Natural killer cell (primary cell): ENCODE measurements at regions not wholly inside any gene's neighbourhood (a gene's known extent, or its start where the extent isn't known, plus 50 kb on each side); places are given as distances from the start of the nearest gene placed in this dataset.
"Not testable (repeated sequence)": the region's sequence is repeated elsewhere in the genome, so short reads cannot be mapped to it uniquely, and the experiment has no call there.

Experiments used
- ATAC-seq, 3 donors: fragments of 150-1000 bp in 2 of 3; fragments of 200-7000 bp in 1 of 3; cut with Tn5 transposase; 1 replicate in 1 of 3; 2 replicates in 2 of 3; pipeline ENCODE4 v1.10.0; 2021; ENCODE audit warnings: mild to moderate bottlenecking in 2 of 3, moderate library complexity in 2 of 3
- DNase-seq, 2 donors: peaks; one replicate each; pipeline versions ENCODE4 v3.0.0 to v3.0.0-alpha.2; 2013 to 2021; ENCODE audit warnings: mixed read lengths in 1 of 2
- H3K27ac ChIP-seq: one replicate; pipeline ENCODE4 v1.5.1; 2013; ENCODE audit warnings: mild to moderate bottlenecking, low read length
- H3K27me3 ChIP-seq: one replicate; pipeline ENCODE4 v1.6.1; 2013; ENCODE audit warnings: low read length; ENCODE audit not compliant: control insufficient read depth, insufficient read depth
- H3K36me3 ChIP-seq: one replicate; pipeline ENCODE4 v1.6.1; 2013; ENCODE audit warnings: low read length; ENCODE audit not compliant: control insufficient read depth, insufficient read depth
- H3K4me1 ChIP-seq: one replicate; pipeline ENCODE4 v1.6.1; 2013; ENCODE audit warnings: low read length; ENCODE audit not compliant: control insufficient read depth, insufficient read depth
- H3K4me3 ChIP-seq: one replicate; pipeline ENCODE4 v1.5.1; 2013; ENCODE audit warnings: low read length
- H3K9me3 ChIP-seq: one replicate; pipeline ENCODE4 v1.6.1; 2013; ENCODE audit warnings: low read length; ENCODE audit not compliant: control insufficient read depth, insufficient read depth
- H3K27ac Mint-ChIP-seq, 2 donors: one replicate each; pipeline ENCODE4 v1.8.0; 2022; ENCODE audit warnings: mild to moderate bottlenecking in 2 of 2, mixed read lengths in 2 of 2, moderate library complexity in 1 of 2
- H3K27me3 Mint-ChIP-seq, 2 donors: one replicate each; pipeline ENCODE4 v1.8.0; 2022; ENCODE audit warnings: low read depth in 2 of 2, mixed read lengths in 2 of 2
- H3K36me3 Mint-ChIP-seq: one replicate; pipeline ENCODE4 v1.8.0; 2022; ENCODE audit warnings: mixed read lengths
- H3K4me1 Mint-ChIP-seq, 2 donors: one replicate each; pipeline ENCODE4 v1.8.0; 2022; ENCODE audit warnings: mixed read lengths in 2 of 2
- H3K4me3 Mint-ChIP-seq: one replicate; pipeline ENCODE4 v1.8.0; 2022; ENCODE audit warnings: mild to moderate bottlenecking, moderate library complexity, mixed read lengths
- H3K9me3 Mint-ChIP-seq, 2 donors: one replicate each; pipeline ENCODE4 v1.8.0; 2022; ENCODE audit warnings: mixed read lengths in 2 of 2
- CTCF ChIP-seq: fragments of 200-600 bp; IDR thresholded peaks from one replicate; pipeline ENCODE4 v1.8.0; 2022; ENCODE audit warnings: antibody characterized with exemption
- WGBS: methylation state at CpG from one replicate; pipeline ENCODE4 v1.1.7; 2013; ENCODE audit warnings: missing lambda C conversion rate; ENCODE audit not compliant: insufficient coverage; 5-methylcytosine and 5-hydroxymethylcytosine counted together
- intact Hi-C: fragments of 100-400 bp; cut with micrococcal nuclease; formaldehyde crosslinking; loops from one replicate; pipeline ENCODE4 v1.14.2; 2022

DNA sequence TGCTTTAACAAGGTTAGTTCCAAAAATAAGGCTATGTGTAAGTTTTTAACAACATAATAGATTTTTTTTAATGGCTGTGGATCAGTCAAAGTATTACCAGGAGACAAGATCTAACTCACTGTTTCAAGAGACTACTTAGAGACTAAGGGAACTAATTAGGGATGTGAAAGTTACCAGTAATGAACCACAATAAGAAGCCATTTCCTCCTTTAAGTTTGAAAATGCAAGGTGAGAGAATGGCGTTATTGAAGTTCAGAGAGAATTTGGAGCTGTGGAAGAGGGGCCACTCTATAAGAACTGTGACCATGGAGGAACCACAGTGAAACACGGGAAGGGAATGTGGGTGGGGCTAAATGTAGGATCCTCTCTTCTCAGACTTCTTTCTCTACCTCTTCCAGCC, 624.2 kb downstream of the GLUD2 start:
- H3K4me1 ChIP-seq, result no peaks in the 10 kb centered on the region
- H3K27ac ChIP-seq, result no peak overlapping the region
- DNase-seq, result no peak
- no peaks in the 10 kb centered on the region for H3K36me3 ChIP-seq
- no peaks in the 10 kb centered on the region for H3K9me3 ChIP-seq
- H3K27ac Mint-ChIP-seq, result no peak overlapping the region
- TF ChIP-seq CTCF, result no peak
- H3K4me3 ChIP-seq, result no peak overlapping the region
- no peak for ATAC-seq
- H3K4me1 Mint-ChIP-seq, result no peaks in the 10 kb centered on the region
- no peak overlapping the region for H3K4me3 Mint-ChIP-seq
- WGBS, result no CpG with 5 or more reads among the region's 2 CpGs
- no peaks in the 10 kb centered on the region for H3K27me3 Mint-ChIP-seq
- no peaks in the 10 kb centered on the region for H3K36me3 Mint-ChIP-seq
- intact Hi-C loops, result no loop called here
- no peaks in the 10 kb centered on the region for H3K27me3 ChIP-seq
- H3K9me3 Mint-ChIP-seq, result peaks cover 5 to 8% of the 10 kb centered on the region in 2 donors

DNA sequence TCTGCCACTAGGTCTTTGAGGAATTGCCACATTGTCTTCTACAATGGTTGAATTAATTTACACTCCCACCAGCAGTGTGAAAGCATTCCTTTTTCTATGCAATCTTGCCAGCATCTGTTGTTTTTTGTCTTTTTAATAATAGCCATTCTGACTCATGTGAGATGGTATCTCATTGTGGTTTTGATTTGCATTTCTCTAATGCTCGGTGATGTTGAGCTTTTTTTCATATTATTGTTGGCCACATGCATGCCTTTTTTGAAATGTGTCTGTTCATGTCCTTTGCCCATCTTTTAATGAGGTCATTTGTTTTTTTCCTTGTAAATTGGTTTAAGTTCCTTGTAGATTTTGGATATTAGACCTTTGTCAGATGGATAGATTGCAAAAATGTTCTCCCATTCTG, 661.8 kb downstream of the GLUD2 start:
- H3K27ac ChIP-seq, ATAC-seq, H3K27ac Mint-ChIP-seq, H3K27me3 Mint-ChIP-seq, H3K4me1 ChIP-seq, intact Hi-C loops, DNase-seq, H3K4me3 ChIP-seq, H3K4me3 Mint-ChIP-seq, H3K9me3 ChIP-seq, H3K36me3 Mint-ChIP-seq, H3K27me3 ChIP-seq, H3K4me1 Mint-ChIP-seq, H3K36me3 ChIP-seq: not testable (repeated sequence)
- 20% methylated on average over 1 of the region's 1 CpG for WGBS
- H3K9me3 Mint-ChIP-seq, result peaks cover 14 to 15% of the 10 kb centered on the region in 2 donors

DNA sequence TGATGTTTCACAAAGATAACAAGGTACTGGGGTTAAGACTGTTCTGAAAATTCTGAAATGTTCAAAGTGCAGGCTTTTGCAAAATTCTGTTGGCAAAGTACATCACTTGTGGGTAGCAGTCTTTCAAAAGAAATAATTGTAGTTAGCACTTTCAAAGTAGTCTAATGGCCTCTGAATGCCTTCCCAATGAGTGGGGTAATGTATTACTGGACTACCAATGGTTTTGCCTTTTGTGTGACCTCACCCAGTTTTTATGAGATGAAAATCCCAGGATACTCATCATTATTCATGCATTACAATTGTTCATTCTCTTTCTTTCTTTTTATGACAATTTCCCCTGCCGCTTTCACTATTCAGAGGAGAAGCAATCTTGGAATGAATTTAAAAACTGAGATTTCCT, 686.1 kb downstream of the GLUD2 start:
- no peaks in the 10 kb centered on the region for H3K4me1 ChIP-seq

DNA sequence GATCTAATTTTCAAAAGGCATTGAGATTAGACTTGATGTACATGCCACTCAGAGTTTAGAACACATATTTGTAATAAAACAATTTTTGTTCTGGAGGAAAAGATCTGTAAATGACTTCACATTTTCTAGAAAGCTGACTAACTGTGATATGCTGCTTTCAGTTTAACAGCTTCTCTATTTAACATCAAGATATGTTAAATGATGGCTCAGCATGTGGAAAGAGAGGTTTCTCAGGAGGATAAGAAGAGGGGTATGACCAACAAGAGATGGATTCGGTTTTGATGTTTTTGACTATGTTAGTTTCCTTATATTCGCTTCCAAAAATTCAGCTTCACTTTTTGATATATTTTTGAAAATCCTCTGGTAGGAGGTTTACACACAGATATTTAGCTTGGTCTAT, 698.7 kb downstream of the GLUD2 start:
- no peaks in the 10 kb centered on the region for H3K36me3 ChIP-seq
- H3K9me3 ChIP-seq, result no peaks in the 10 kb centered on the region
- no peak for TF ChIP-seq CTCF
- no peaks in the 10 kb centered on the region for H3K4me1 ChIP-seq
- Mint-ChIP-seq H3K27me3 (no peaks in the 10 kb centered on the region), H3K4me1 (no peaks in the 10 kb centered on the region), H3K27ac (no peak overlapping the region), H3K36me3 (no peaks in the 10 kb centered on the region), H3K4me3 (no peak overlapping the region), H3K9me3 (peaks cover 4 to 8% of the 10 kb centered on the region in 2 donors)
- H3K27me3 ChIP-seq, result no peaks in the 10 kb centered on the region
- no peak overlapping the region for H3K4me3 ChIP-seq
- H3K27ac ChIP-seq, result no peak overlapping the region
- intact Hi-C loops, result no loop called here
- DNase-seq (no peak), ATAC-seq (no peak)
- WGBS, result 100% methylated on average over 1 of the region's 2 CpGs

More for the DNA sequence above, 686.1 kb downstream of the GLUD2 start:
- no peaks in the 10 kb centered on the region for H3K27me3 Mint-ChIP-seq
- Histone ChIP-seq H3K36me3 (no peaks in the 10 kb centered on the region), H3K27ac (no peak overlapping the region), H3K4me3 (no peak overlapping the region), H3K9me3 (no peaks in the 10 kb centered on the region), H3K27me3 (no peaks in the 10 kb centered on the region)
- H3K4me1 Mint-ChIP-seq, result no peaks in the 10 kb centered on the region
- DNase-seq (no peak), ATAC-seq (no peak)
- peaks cover 2 to 4% of the 10 kb centered on the region in 2 donors for H3K9me3 Mint-ChIP-seq
- no peak overlapping the region for H3K4me3 Mint-ChIP-seq
- intact Hi-C loops, result no loop called here
- no peak for TF ChIP-seq CTCF
- no peak overlapping the region for H3K27ac Mint-ChIP-seq
- no CpG with 5 or more reads among the region's 1 CpG for WGBS
- H3K36me3 Mint-ChIP-seq, result no peaks in the 10 kb centered on the region

DNA sequence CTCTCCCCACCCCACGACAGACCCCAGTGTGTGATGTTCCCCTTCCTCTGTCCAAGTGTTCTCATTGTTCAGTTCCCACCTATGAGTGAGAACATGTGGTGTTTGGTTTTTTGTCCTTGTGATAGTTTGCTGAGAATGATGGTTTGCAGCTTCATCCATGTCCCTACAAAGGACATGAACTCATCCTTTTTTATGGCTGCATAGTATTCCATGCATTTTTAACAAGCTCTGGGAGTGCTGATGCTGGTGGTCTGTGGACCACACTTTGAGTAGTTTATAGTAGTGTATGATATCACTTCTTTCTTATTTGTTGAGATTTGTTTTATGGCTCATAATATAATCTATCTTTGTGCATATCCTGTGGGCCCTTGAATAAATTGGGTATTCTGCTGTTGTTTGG, 706.2 kb downstream of the GLUD2 start:
- H3K4me3 Mint-ChIP-seq, DNase-seq, H3K4me3 ChIP-seq, H3K4me1 ChIP-seq, H3K27ac Mint-ChIP-seq, H3K36me3 Mint-ChIP-seq, H3K27ac ChIP-seq, H3K36me3 ChIP-seq, H3K27me3 ChIP-seq, H3K9me3 Mint-ChIP-seq, H3K9me3 ChIP-seq, H3K4me1 Mint-ChIP-seq, ATAC-seq, intact Hi-C loops, H3K27me3 Mint-ChIP-seq: not testable (repeated sequence)
- no CpG with 5 or more reads among the region's 1 CpG for WGBS
